MCF 10A (cell line): ENCODE measurements at regions not wholly inside any gene's neighbourhood (a gene's known extent, or its start where the extent isn't known, plus 50 kb on each side); places are given as distances from the start of the nearest gene placed in this dataset.

Experiments used
- BruUV-seq: library from RNA; stranded (reverse); fragments of 400-500 nt; replicated peaks from 2 replicates; lab custom pipeline; 2021; lab: Mats Ljungman, UMichigan
- CTCF ChIA-PET: fragments of 300-600 bp; sonication (Branson Sonifier 250); formaldehyde crosslinking; extraction: SDS; loops from one replicate; lab custom pipeline; 2021; ENCODE audit warnings: antibody characterized with exemption, inconsistent platforms; lab: Yijun Ruan, JAX
- POLR2A ChIA-PET: fragments of 300-600, 350-650 bp; sonication (Branson Sonifier 250); formaldehyde crosslinking; extraction: SDS; loops from one replicate; lab custom pipeline; 2020; ENCODE audit warnings: antibody characterized with exemption, inconsistent platforms; lab: Yijun Ruan, JAX
- DNase-seq: peaks from one replicate; pipeline ENCODE4 v3.0.0-alpha.2; 2018; ENCODE audit not compliant: unreplicated experiment
- H3K27ac Mint-ChIP-seq: one replicate; pipeline ENCODE4 v1.8.0; 2022; ENCODE audit warnings: mild to moderate bottlenecking, low read depth, mixed read lengths; ENCODE audit not compliant: unreplicated experiment
- H3K27me3 Mint-ChIP-seq: one replicate; pipeline ENCODE4 v1.8.0; 2022; ENCODE audit warnings: mixed read lengths; ENCODE audit not compliant: insufficient read depth, unreplicated experiment
- H3K36me3 Mint-ChIP-seq: one replicate; pipeline ENCODE4 v1.8.0; 2022; ENCODE audit warnings: mild to moderate bottlenecking, moderate library complexity, mixed read lengths; ENCODE audit not compliant: insufficient read depth, unreplicated experiment
- H3K4me1 Mint-ChIP-seq: one replicate; pipeline ENCODE4 v1.8.0; 2022; ENCODE audit warnings: mixed read lengths; ENCODE audit not compliant: insufficient read depth, unreplicated experiment
- H3K4me3 Mint-ChIP-seq: one replicate; pipeline ENCODE4 v1.8.0; 2022; ENCODE audit warnings: mild to moderate bottlenecking, moderate library complexity, mixed read lengths; ENCODE audit not compliant: unreplicated experiment
- H3K9me3 Mint-ChIP-seq: one replicate; pipeline ENCODE4 v1.8.0; 2022; ENCODE audit warnings: mixed read lengths; ENCODE audit not compliant: unreplicated experiment
- intact Hi-C: fragments of 100-400 bp; cut with micrococcal nuclease; formaldehyde crosslinking; loops from 2 replicates; pipeline ENCODE4 v1.14.1; 2022
- TF ChIP-seq, protein P1 (sequence below): fragments of 200-600 bp; IDR thresholded peaks from one replicate; pipeline ENCODE4 v1.8.0; 2022; ENCODE audit warnings: antibody characterized with exemption, mild to moderate bottlenecking; ENCODE audit not compliant: unreplicated experiment

DNA sequence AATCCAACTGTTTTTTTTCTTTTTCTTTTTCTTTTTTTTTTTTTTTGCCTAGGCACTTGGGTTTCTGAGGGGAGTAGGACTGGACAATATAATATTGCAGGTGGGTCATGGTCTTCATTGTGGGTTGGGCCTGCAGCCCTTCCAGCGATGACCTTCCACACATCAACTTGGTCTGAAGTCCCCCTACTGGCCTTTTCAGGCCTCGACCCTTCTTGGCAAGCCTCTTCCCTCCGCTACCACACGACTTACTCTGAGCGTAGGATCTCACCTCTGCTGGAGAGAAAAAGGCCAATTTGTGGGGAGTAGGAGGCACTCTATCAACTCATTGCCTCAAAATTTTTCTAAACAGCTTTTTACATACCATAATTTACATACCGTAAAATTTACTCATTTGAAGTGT is 51.1 kb upstream of the GRIK3 start:
- no peaks in the 10 kb centered on the region for H3K36me3 Mint-ChIP-seq
- H3K27me3 Mint-ChIP-seq, result no peaks in the 10 kb centered on the region
- peaks cover 5% of the 10 kb centered on the region for H3K9me3 Mint-ChIP-seq
- intact Hi-C loops, result no loop called here
- no peak overlapping the region for H3K27ac Mint-ChIP-seq
- H3K4me3 Mint-ChIP-seq, result no peak overlapping the region
- TF ChIP-seq, protein P1, sequence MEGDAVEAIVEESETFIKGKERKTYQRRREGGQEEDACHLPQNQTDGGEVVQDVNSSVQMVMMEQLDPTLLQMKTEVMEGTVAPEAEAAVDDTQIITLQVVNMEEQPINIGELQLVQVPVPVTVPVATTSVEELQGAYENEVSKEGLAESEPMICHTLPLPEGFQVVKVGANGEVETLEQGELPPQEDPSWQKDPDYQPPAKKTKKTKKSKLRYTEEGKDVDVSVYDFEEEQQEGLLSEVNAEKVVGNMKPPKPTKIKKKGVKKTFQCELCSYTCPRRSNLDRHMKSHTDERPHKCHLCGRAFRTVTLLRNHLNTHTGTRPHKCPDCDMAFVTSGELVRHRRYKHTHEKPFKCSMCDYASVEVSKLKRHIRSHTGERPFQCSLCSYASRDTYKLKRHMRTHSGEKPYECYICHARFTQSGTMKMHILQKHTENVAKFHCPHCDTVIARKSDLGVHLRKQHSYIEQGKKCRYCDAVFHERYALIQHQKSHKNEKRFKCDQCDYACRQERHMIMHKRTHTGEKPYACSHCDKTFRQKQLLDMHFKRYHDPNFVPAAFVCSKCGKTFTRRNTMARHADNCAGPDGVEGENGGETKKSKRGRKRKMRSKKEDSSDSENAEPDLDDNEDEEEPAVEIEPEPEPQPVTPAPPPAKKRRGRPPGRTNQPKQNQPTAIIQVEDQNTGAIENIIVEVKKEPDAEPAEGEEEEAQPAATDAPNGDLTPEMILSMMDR, result no peak
- no peaks in the 10 kb centered on the region for H3K4me1 Mint-ChIP-seq
- ChIA-PET POLR2A (no interaction called here), CTCF (no interaction called here)
- no TSS peak for BruUV-seq
- DNase-seq, result no peak

DNA sequence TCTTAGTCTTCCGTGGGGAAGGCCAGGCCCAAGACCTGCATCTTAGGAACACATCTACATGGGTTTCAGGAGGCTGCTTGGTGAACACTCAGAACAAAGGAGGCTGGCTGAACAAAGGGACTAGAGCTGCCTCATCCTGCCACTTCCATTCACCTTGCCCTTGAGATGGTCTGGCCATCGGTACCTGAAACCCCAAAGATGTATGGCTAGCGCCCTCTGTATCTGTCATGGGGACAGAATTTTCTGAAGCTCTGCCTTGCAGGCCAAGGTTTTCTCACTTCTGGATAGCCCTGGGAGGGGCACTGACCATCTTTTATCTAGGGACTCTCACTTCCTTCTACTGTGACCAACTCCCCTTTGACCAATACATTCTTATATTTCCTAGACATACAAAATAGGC is 55.4 kb upstream of the GRIK3 start:
- no peaks in the 10 kb centered on the region for H3K27me3 Mint-ChIP-seq
- H3K36me3 Mint-ChIP-seq, result no peaks in the 10 kb centered on the region
- POLR2A ChIA-PET, result no interaction called here
- BruUV-seq, result no TSS peak
- no peak for DNase-seq
- no peaks in the 10 kb centered on the region for H3K4me1 Mint-ChIP-seq
- TF ChIP-seq, protein P1, result no peak
- H3K9me3 Mint-ChIP-seq, result peaks cover 11% of the 10 kb centered on the region
- intact Hi-C loops, result no loop called here
- H3K27ac Mint-ChIP-seq, result no peak overlapping the region
- H3K4me3 Mint-ChIP-seq, result no peak overlapping the region
- CTCF ChIA-PET, result no interaction called here

DNA sequence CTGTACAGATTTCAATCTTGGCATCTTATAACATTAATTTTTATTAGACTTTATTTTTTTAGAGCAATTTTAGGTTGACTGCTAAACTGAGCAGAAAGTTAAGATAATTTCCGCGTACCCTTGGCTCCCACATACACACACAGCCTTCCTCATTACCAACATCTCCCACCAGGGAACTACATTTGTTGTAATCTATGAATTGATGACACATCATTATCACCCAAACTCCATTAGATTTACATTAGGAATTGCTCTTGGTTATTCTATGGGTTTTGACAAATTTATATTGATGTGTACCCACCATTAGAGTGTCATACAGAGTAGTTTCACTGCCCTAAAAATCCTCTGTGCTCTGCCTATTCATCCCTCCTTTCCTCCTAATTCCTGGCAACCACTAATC is 56.4 kb upstream of the GRIK3 start:
- H3K27ac Mint-ChIP-seq, result no peak overlapping the region

DNA sequence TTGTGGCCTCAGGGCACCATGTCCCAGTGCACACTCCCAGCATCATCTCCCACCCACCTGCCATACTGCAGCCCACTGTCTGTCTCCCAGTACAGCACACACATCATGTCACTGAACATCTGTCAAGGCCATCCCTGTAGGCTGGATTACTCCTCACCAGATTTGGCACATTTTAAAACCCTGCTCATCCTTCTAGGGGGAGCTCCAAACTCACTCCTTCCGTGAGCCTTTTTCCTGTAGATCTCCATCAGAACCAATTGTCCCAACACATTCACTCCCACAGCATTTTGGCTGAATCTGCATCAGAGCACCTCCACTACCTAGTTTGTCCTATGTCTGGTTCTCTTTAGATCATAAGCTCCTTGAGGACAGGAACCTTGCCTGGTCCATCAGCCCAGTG is 58.6 kb upstream of the GRIK3 start:
- no peaks in the 10 kb centered on the region for H3K36me3 Mint-ChIP-seq
- TF ChIP-seq, protein P1, result no peak
- CTCF ChIA-PET, result interaction anchor here (0.7 kb wide), 1 partner anchor 11 kb away, joined by 3 read pairs; no protein-coding TSS in a partner anchor

More for the DNA sequence above, 56.4 kb upstream of the GRIK3 start:
- BruUV-seq, result no TSS peak
- ChIA-PET POLR2A (no interaction called here), CTCF (no interaction called here)
- no peak overlapping the region for H3K4me3 Mint-ChIP-seq
- H3K4me1 Mint-ChIP-seq, result no peaks in the 10 kb centered on the region
- no peaks in the 10 kb centered on the region for H3K36me3 Mint-ChIP-seq
- TF ChIP-seq, protein P1, result no peak
- no peak for DNase-seq
- H3K9me3 Mint-ChIP-seq, result peaks cover 15% of the 10 kb centered on the region
- H3K27me3 Mint-ChIP-seq, result no peaks in the 10 kb centered on the region
- intact Hi-C loops, result no loop called here

More for the DNA sequence above, 58.6 kb upstream of the GRIK3 start:
- Mint-ChIP-seq H3K27me3 (no peaks in the 10 kb centered on the region), H3K9me3 (peaks cover 22% of the 10 kb centered on the region), H3K4me1 (no peaks in the 10 kb centered on the region), H3K27ac (no peak overlapping the region), H3K4me3 (no peak overlapping the region)
- intact Hi-C loops, result no loop called here
- BruUV-seq, result no TSS peak
- POLR2A ChIA-PET, result no interaction called here
- DNase-seq, result no peak
